Stimulated activated CD8-positive, alpha-beta memory T cell treated with anti-CD3 and anti-CD28 coated beads, Interleukin-7, amount 100 ng/mL, for 24 hours (primary cell): ENCODE measurements at regions not wholly inside any gene's neighbourhood (a gene's known extent, or its start where the extent isn't known, plus 50 kb on each side); places are given as distances from the start of the nearest gene placed in this dataset.
"Not testable (repeated sequence)": the region's sequence is repeated elsewhere in the genome, so short reads cannot be mapped to it uniquely, and the experiment has no call there.

Experiments used
- DNase-seq: peaks from one replicate; pipeline ENCODE4 v3.0.0-alpha.2; 2020; ENCODE audit warnings: low read depth

- no peak for DNase-seq
Observed at GRCh38 chr2:131584380-131584779, 56.7 kb downstream of the CCDC74A start.

- DNase-seq = no peak
Observed at GRCh38 chr2:131584940-131585339, 57.3 kb downstream of the CCDC74A start.

- DNase-seq = no peak
Observed at GRCh38 chr2:131588152-131588873, 60.6 kb downstream of the CCDC74A start.

DNA sequence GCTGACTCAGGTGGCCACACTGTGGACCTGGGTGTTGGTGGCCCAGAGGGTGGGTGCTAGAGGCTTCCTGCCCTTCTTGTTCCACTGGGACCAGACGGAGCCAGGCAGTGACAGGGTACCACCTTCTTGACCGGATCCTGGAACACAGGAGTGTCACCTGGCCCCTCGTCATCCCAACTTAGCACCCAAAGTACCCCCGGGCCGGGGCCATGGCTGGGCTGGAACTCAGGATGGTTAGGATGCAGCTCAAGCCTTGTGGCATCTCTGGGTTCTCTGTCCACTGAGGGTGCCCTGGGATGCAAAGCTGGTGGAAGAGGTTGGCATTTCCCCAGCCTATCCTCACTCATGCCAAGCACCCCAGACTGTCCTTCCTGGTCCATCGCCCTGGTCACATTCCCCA lies 61.4 kb downstream of the CCDC74A start:
- DNase-seq = not testable (repeated sequence)

DNA sequence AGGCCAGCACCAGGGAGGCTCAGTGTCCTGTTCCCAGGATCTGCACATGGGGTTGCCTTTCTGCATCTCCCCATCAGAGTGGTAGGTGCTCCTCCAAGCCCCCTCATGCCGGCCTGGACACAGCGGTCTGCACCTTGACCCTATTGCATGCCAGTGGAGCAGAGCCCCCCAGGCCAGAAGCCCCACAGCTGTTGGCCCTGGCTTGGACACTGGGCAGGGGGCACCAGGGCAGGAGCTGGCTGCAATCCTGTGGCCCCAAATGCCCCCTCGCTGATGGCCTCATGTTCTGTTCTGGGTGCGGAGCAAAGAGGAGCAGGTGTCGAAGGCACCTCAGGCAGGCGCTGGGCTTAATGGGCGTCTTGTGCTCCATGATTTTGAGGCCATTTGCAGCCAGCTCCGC lies 62.7 kb downstream of the CCDC74A start:
- no peak for DNase-seq

GRCh38 chr2:131590896-131591295 lies 63.2 kb downstream of the CCDC74A start:
- DNase-seq = no peak

GRCh38 chr2:131596561-131596960 lies 68.9 kb downstream of the CCDC74A start:
- not testable (repeated sequence) for DNase-seq

DNA sequence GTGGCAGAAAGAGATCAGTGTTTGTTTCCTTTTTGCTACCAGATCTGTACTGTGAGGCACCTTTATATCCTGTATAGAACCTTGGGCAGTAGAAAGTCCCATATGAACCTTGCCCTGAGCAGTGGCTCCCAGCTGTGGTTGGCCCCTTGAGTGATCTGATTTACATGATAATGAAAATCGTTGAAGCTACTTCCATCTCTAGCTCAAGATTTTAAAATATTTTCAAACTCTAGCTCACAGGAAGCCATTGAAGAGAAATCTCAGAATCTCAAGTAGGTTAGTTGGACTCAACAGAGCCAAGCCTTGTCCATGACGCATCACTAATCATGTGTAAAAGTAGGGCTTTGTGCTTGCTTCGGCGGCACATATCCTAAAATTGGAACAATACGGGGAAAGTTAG lies 74.8 kb downstream of the CCDC74A start:
- DNase-seq = not testable (repeated sequence)

DNA sequence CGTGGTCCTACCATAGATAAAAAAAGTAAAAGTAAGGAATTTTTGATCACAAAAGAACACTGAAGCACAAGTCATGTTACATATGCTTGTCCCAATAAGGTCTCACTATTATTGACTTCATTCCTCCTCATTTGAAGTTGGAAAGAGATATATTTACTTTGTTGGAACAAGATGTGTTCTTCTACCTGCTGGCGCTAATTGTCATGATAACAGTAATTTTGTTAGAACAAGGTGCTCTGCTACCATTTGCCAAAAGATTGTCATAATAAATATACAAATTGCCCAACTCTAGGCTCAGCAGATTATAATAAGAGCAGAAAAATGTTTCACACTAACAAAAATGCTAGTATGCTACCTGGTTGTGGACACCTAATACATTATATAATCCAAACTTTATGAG lies 77.0 kb downstream of the CCDC74A start:
- not testable (repeated sequence) for DNase-seq

DNA sequence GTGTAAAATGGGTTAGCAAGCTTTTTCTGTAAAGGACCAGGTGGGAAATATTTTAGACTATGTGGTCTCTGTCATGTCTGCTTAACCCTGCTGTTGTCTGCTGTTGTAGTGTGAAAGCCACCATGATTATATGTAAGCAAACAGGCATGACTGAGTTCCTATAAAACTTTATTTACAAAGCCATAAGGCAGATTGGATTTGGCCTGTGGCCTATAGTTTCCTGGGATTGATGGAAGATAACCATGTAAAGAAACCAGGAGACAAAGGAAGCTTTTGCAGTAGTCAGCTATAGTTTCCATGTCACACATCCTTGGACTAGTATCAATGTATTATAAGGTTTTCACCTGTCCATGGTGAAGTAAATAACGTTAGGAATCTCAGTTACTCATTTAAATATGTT lies 78.7 kb downstream of the CCDC74A start:
- DNase-seq = not testable (repeated sequence)

- DNase-seq = not testable (repeated sequence)
Observed at GRCh38 chr2:131607056-131607455, 79.4 kb downstream of the CCDC74A start.

DNA sequence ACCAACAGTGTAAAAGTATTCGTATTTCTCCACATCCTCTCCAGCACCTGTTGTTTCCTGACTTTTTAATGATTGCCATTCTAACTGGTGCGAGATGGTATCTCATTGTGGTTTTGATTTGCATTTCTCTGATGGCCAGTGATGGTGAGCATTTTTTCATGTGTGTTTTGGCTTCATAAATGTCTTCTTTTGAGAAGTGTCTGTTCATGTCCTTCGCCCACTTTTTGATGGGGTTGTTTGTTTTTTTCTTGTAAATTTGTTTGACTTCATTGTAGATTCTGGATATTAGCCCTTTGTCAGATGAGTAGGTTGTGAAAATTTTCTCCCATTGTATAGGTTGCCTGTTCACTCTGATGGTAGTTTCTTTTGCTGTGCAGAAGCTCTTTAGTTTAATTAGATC lies 86.9 kb downstream of the CCDC74A start:
- DNase-seq = not testable (repeated sequence)

DNA sequence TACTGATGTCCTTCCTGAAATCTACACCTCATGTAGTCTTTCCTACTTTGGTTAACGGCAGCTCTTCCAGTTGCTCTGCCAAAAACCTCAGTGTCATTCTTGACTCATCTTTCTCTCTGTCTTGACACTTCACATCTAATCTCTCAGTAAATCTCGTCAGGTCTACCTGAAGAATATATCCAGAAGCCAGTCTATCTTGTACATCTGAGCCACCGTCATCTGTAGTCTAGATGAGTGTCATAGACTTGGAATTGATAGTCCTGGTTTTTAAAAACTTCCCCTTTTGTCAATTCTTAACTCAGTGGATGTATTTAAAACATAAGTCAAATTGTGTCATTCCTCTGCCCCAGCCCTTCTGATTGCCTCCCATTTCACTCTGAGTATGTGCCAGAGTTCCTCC lies 90.6 kb downstream of the CCDC74A start:
- not testable (repeated sequence) for DNase-seq

- not testable (repeated sequence) for DNase-seq
Observed at GRCh38 chr2:131622874-131623273, 95.2 kb downstream of the CCDC74A start.

GRCh38 chr2:131626011-131626410 lies 98.3 kb downstream of the CCDC74A start:
- not testable (repeated sequence) for DNase-seq

DNA sequence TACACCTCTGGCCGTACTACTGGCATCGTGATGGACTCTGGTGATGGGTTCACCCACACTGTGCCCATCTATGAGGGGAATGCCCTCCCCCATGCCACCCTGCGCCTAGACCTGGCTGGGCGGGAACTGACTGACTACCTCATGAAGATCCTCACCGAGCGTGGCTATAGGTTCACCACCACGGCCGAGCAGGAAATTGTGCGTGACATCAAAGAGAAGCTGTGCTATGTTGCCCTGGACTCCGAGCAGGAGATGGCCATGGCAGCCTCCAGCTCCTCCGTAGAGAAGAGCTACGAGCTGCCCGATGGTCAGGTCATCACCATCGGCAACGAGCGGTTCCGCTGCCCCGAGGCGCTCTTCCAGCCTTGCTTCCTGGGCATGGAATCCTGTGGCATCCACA lies 98.9 kb downstream of the CCDC74A start:
- DNase-seq = not testable (repeated sequence)

DNA sequence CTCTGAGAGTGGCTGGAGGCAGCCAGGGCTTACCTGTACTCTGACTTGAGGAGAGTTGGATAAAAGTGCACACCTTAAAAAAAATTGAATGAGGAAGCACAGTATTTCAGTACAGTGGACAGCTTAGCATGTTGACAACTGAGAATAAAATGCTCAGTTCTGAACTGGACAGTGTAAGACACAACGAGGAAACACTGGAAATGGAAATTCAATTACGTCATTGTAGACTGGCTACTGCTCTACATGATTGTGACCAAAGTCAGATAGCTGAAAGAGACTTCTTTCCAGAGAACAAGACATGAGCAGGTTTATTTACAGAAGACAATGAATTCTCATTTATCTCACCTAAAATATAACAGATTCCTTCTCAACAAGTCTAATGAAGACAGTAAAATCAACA lies 100.1 kb downstream of the CCDC74A start:
- not testable (repeated sequence) for DNase-seq

DNA sequence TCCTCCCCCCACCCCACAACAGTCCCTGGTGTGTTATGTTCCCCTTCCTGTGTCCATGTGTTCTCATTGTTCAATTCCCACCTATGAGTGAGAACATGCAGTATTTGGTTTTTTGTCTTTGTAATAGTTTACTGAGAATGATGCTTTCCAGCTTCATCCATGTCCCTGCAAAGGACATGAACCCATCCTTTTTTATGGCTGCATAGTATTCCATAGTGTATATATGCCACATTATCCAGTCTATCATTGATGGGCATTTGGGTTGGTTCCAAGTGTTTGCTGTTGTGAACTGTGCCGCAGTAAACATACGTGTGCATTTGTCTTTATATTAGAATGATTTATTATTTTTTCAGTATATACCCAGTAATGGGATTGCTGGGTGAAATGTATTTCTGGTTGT lies 104.0 kb downstream of the CCDC74A start:
- DNase-seq = not testable (repeated sequence)

- not testable (repeated sequence) for DNase-seq
Observed at GRCh38 chr2:131633405-131633804, 105.7 kb downstream of the CCDC74A start.

DNA sequence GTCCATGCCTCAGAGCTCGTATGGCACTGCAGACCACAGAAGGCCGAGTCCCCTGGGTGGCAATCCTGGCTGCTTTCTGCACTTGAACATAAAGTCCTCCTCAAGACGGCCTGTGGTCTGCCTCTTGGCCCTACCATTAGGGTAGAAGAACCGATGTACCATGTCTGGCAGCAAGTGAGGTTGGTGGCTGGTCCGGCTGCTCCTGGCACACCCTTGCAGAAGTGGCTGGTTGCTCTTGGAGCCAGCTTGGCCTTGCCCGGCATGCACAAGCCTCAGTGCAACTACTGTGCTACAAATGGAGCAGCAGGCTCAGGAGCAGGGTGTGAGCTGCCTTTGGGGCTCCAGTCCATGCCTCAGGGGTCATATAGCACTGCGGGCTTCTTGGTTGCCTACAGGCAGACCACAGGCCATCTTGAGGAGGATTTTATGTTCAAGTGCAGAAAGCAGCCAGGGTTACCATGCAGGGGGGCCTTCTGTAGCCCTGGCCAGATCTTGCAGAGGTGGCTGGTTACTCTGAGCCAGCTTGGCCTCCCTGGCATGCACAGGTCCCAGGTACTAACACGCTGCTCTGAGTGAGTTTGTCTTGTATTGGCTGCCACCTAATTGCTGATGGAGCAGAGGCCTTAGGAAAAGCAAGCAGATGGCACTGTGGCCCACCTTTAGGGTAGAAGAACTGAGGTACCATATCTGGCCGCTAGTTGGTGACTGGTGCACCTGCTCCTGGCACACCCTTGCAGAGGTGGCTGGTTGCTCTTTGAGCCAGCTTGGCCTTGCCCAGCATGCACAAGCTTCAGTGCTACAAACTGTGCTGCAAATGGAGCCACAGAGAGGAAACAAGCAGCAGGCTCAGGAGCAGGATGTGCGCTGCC lies 106.4 kb downstream of the CCDC74A start:
- DNase-seq = not testable (repeated sequence)

GRCh38 chr2:131635611-131636010 lies 107.9 kb downstream of the CCDC74A start:
- no peak for DNase-seq

GRCh38 chr2:131636704-131637308 lies 109.1 kb downstream of the CCDC74A start:
- not testable (repeated sequence) for DNase-seq
